GM19043 (cell line): ENCODE measurements at regions not wholly inside any gene's neighbourhood (a gene's known extent, or its start where the extent isn't known, plus 50 kb on each side); places are given as distances from the start of the nearest gene placed in this dataset.
"Not testable (repeated sequence)": the region's sequence is repeated elsewhere in the genome, so short reads cannot be mapped to it uniquely, and the experiment has no call there.

Experiments used
- ATAC-seq: cut with Tn5 transposase; IDR thresholded peaks from one replicate; pipeline ENCODE4 v1.9.1; 2021; ENCODE audit warnings: low read depth; ENCODE audit not compliant: unreplicated experiment

DNA sequence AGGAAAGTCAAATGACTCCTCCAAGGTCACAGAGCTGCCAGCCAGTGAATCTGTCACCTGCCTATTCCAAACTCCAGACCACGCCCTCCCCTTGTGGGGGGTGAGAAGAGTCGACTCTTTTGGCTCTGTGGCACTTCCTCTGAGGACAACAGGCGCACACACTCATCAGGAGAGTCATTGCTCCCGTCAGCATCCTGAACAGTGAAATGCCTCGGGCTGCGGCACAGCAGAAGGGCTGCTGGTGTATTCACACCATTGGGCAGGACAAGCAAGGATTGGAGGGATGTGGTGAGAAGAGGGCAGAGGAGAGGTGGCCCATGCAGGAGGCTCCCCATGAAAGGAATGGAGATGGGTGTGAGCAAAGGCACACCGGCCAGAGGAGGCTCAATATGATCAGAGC is 239.0 kb downstream of the TOMM20 start:
- no peak for ATAC-seq

DNA sequence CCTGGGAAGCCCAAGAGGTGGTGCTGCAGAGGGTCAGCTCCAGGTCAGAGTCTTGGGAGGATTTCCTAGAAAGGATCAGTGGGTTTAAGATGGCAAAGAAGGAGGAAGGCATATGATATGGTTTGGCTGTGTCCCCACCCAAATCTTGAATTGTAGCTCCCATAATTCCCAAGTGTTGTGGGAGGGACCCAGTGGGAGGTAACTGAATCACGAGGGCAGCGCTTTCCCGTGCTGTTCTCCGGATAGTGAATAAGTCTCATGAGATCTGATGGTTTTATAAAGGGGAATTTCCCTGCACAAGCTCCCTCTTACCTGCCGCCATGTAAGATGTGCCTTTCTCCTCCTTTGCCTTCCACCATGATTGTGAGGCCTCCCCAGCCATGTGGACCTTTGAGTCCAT is 240.4 kb downstream of the TOMM20 start:
- ATAC-seq, result not testable (repeated sequence)

DNA sequence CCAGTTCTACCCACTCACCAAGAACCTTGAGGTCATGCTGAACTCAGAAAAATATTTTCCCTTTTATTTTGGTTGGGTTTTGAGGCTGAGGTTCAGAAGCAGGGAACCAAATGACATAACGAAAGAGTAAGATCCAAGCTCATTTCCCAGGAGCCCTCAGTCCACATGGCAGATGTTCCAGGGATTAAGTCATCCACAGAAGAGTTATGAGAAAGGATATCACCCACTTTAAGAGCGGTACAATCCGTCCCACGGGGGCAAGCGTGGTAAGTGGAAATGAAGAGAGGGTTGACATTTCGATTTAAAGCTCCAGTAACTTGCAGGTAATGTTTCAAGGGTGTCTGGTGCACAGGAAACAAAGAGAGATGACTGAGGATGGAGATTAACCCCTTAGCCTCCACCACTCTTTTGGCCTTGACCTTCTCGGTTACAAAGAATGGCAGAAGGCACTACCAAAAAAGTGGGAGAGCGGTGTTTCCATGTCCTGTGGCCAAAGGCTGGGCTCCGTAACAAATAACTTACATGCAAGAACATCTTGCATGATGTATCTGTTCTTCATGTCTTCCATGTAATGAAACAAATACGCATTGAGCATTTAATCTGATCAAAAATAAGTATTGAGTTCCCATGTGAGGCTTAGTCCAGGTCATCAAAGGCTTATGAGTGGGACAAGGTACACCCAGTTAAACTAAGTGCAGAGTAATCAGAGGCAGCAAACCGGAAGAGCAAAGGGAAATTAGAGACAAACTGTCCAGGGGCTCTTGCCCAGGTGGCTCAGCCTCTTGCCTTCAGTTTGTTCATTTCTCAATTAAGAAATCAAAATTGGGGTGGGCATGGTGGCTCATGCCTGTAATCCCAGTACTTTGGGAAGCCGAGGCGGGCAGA is 241.4 kb downstream of the TOMM20 start:
- no peak for ATAC-seq

DNA sequence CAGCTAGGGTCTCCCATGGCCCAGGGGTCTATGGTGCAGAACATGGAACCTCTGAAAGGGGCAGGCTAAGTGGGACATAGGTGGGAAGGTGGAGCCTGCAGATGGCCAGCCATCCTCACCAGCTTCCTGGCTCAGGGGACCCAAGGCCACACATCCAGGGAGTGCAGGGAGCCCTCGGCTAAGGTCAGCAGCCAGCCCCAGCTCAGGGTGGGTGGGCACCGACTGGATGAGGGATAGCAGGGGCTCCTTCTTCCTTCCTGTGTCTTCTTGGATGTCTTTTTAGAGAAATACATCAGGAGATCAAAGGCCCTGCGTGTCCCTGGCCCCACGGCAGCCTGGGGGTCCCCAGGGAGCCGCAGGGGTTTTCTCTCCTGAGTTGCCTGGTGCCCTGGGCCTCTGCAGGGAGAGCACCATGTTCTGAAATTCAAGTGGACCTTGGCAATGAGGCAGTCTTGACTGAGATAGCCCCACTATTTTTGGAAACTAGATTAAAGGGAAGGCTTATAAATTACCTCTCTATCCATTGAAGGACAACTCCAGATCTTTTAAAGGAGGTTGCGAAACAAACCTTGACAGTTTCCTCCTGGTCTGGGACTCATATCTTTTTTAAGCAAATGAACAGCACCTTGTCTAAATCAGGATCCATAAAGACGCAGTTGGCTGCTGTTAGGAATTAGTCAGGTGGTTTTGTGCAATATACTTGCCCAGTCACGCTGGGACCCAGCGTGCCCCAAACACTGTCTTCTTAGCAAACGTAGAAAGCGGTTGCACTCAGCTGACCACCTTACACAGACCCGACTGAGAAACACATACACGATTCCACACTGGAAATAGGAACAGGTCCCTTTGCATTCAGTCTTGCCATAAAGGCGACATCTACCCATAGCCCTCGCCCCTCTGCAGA is 242.3 kb downstream of the TOMM20 start:
- no peak for ATAC-seq

DNA sequence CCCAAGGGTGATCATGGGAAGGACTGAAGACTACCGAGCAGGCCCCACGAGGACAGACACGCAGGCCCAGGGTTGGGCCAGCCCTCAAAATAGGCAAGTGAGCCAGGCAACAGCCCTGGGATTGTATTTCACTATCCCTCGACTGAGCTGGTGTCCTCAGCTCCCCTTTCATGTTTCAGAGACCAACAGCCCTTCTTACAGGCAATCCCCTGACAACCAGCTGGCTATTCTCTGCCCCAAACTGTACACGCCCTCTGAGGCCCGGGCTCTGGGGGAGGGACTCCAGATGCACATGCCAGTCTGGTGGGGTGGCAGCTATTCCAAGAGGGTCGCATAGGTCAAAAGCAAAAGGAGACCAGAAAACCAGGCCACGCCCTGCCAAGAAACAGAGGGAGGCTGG is 243.0 kb downstream of the TOMM20 start:
- no peak for ATAC-seq

DNA sequence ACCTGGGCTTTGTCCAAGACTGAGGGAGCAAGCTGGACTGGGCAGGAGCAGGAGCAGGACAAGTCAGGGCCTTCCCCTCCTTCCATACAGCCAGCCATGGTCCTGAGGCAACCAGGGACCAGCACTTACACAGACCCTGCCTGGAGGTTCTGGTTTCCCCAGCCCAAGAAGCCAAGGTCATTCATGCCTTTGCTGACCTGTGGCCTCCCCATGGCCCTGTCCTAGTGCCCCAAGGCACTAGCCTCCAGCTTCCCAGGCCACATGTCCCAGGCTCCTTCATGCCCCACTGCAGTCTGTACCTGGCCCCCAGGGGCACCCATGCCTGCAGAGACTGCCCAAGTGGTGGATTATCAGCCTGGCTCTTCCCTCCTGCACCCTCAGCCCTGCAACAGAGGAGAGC is 243.9 kb downstream of the TOMM20 start:
- no peak for ATAC-seq

DNA sequence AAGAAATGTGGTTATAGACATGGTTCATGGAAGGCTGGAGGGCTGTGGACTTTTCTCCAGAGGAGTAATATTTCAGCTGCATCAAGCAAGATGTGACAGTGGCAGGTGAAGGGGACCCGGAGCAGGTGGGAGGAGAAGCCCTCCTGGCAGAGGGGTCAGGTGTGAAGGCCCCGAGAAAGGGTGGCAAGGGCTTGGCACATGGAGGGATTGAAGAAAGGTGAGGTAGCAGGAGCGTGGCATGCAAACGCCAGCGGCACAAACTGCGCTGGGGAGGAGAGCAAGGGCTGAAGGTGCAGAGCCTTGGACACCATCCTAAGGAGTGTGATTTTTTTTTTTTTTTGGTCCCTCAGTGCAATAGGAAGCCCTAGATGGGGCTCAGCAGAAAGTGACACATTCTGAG is 244.6 kb downstream of the TOMM20 start:
- ATAC-seq, result no peak

DNA sequence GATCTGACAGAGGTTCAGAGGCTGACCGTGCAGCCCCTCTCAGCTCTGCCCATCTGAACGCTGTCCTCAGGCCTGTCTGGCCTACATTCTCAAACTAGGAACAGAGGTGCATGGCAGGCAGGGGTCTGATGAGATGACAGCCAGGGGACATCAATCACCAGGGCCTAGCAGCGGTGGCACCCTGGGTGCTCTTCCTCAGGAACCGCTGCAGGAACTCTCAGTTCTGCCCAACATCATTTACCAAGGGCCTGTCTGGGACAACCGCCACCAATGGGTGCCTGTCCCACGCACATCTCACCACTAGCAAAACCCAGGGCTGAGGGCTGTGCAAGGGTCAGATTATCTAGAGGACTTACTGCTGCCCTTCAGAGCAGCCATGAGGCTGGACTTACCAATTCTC is 245.7 kb downstream of the TOMM20 start:
- no peak for ATAC-seq

DNA sequence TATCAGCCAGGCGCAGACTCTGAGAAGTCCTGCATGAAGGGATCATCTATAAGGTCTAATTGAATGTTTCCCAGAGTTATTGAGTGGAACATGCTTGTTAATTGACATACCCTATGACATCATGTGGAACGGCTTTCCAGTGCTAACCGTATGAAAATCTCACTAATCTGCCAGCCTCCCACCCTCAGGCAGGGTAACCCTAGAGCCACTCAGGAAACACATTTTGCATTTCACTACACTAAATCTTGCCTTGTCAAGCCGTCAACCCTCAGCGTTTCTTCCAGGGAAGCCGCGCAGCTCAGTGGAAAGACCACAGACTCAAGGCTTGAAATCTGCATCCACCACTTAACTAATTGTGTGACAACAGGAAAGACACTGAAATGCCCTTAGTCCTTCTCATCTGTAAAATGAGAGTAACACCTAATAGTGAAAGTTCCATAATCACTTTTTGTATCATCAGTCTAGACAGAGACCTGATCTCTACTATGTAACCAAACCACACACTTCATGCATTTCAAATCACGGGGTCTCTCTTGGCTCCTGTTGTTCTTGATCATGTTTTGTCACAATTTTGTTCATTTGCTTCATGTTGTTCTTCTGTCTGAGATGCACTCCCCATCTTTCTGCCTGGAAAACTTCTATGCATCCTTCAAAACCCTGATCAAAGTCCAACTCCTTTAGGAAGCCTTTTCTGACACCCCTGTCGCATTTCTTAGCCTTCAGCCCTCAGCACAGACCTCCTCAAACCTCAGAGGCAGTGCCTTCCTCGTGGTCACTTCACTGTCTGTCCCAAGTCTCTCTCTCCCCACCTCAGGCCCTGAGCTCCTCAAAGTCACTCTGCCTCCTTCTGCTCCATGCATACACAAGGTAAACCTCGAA is 246.5 kb downstream of the TOMM20 start:
- peak; percentile 90 for ATAC-seq

DNA sequence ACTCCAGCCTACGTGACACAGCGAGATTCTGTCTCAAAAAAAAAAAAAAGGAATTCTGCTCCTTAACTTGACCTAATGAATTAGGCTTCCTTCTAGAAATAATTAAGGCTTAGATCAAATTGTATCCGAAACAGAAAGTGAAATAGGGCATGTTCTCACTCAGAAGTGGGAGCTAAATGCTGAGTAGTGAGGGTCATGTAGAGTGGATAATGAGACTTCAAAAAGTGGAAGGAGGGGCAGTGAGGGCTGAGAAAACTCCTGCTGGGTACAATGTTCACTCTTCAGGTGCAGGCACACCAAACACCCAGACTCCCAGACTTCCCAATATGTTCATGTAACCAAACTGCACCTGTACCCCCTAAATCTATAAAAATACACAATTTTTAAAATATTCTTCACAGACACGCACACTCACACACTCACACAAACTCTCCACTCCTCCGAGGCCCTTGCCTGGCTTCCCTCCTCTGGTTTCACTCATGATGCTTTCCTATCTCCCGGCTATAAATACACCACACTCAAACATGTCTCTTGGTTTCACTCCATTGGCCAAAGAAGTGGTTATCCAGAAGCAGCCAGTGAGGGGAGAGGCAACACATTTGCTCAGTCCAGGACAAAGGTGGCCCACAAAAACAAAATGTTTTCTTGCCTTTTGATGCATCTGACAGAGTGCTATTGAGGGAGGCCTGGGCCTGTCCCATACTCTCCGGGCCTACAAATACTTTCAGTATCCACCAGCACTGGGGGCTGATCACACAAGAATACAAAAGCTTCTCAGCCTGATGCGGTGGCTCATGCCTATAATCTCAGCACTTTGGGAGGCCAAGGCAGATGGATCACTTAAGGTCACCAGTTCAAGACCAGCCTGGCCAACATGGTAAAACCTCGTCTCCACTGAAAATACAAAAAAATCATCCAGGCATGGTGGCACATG is 249.2 kb downstream of the TOMM20 start:
- no peak for ATAC-seq

DNA sequence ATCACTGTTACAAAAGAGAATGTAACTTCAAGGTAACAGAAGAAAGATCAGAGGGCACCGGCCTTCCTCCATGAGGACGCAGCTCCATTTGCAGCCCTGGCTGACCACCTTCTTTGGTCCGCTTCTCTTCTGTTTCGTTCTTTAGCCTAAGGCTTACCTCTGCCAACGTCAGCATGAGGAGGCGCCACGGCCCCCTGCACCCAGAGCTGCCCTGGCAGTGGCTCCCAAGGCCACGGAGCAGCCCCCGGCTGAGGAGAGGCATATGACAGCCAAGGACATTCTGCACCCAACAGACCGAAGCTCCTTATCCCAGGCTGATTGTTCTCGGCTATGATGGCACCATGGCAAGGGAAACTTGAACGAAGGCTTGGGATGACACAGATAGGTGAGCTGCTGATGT is 250.3 kb downstream of the TOMM20 start:
- no peak for ATAC-seq

DNA sequence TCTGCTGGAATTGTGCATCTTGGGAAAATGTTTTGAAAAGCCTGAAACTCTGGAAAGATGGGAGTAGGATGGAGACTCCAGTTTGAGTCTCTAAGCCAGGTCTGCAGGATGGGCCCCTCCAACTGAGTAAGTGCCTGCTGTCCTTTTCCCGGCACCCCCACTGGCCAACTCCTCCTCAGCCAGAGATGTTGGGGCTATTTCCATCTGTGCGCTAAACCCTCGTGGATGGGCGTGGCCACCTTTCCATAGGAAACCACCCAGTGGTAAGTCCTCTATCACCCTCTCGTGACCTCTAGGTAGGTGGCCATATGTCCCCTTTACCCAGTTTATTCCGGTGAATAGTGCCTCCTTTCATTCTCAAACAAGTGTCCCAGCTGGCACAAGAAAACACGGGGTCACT is 250.9 kb downstream of the TOMM20 start:
- no peak for ATAC-seq

DNA sequence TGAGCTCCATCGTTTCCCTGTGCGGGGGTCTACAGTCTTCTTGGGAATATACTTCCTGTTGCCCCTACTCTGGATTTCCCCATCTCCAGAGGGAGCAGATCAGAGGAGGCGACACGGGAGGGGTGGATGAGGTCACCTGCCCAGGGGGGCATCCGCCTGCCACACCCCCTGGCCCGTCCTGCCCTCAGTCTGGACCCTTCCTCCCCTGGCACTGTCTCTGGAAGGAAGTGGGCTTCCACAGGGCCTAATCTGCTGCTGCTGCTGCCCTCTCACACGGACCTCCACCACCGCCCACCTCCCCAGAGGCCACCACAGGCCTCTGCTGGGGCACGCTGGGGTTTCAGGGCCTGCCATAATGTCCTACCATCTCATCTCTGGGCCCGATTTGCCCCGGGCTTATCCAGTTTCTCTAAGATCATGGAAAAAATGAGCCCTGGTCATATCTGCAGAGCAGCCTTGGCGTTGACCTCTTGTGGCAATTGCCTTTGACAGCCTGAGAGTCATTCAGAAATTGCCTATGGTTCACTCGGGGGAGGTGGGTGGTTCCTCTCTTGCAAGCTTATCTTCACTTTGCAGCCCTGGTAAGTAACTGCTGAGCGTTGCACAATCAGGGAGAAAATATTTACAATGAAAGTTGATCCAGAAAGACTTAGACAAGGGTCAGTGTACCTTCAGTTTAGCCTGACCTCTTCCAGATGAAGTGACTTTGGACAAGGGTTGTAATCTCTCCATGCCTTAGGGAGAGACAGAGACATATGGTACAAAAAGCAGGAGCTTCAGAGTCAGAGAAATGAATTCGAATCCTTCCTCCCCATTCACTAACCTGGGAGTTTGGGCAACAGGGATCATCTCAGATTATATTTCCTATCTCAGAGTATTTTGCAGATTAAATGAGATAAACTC is 252.4 kb downstream of the TOMM20 start:
- ATAC-seq, result no peak

DNA sequence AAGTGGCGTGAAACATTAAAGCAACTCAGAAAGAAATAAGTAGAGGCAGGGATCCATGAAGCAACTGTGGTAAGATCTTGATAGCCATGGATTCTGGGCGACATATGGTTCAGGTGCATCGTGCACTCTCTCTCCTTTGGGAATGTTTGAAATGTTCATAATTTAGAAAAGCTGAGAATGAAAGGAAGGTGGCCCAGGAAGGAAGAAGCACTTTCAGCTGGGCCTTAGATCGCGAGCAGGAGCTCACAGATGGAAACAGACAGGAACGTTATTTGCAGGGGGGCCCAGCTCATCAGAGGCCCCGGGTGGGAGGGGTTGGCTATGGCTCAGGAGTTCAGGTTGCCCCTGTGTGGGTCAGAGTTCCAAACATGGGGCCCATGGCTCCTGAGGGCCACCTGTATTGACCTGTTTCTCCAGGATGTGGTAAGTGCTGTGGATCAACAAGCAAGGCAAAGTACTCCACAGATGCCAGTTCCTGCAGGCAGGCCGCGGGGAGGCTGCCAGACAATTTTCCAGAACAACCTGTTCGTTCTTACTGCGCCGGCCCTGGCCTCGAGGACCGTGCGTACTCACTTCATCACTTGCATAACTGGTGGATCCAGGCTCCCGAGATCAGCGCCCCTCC is 253.2 kb downstream of the TOMM20 start:
- ATAC-seq, result no peak

DNA sequence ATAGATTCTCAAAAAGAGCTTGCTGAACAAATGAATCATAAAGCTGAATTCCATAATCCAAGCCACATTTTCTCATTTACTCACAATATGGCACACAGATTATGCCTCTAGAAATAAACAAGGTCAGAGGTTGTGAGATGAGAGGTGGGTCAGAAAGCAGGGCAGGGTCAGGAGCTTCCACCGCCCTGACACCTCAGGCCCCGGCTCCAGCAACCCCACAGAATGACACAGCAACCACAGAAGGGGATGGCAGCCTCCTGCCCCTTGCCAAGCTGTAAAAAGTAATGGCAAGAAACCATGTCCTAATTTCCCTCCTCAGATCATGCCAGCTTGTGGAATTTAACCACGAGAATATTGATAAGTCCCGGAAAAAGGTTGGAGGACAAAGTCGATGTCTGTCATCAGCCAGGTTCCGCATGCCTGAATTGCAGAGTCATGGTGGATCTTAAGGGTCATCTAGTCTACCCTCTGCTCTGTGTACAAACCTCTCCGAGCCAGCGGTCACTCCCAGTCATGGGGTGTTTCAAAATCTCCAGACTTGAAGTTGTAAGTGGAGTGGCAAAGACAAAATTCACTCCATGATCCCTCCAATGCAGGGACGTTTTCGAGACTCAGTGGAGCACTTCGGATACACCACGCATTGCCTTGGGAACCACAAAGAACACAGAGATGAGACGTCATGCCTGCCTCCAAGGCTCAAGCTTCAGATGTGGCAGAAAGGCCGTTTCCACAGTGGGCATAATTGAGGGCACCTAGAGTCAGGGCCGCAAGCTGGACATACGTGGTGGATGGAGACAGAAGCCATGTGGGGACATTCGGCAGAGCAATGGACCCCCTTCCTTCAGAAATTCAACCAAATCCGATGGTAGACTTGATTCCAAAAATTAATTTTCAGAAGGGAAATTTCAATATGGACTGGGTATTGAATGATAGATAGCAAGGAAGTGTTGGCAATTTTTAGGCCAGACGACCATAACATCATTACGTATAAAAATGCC is 254.0 kb downstream of the TOMM20 start:
- ATAC-seq, result no peak

DNA sequence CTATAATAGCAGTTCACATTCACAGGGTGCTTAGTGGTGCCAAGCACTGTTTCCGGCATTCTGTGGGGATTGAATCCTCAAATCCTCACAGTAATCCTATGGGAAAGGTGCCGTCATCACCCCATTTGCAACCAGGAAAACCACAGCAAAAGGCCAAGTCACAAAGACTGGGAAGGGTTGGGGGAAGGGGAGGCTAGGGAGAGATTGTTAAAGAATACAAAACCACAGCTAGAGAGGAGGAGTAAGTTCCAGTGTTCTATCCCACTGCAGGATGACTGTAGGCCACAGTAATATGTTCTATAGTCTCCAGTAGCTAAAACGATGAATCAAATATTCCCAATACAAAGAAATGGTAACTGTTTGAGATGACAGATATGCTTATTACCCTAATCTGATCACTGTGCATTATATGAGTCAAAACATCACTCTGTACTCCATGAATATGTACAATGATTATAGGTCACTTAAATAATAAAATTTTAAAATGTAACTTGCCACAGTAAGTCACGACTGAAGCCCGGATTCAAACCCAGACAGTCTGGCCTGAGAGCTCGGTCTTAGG is 256.8 kb downstream of the TOMM20 start:
- no peak for ATAC-seq
